Progenitor cell of endocrine pancreas (in vitro differentiated cells): ENCODE measurements at regions not wholly inside any gene's neighbourhood (a gene's known extent, or its start where the extent isn't known, plus 50 kb on each side); places are given as distances from the start of the nearest gene placed in this dataset.

Experiments used
- DNase-seq: peaks from one replicate; pipeline ENCODE4 v3.0.0; 2021; ENCODE audit warnings: low spot score; ENCODE audit not compliant: unreplicated experiment
- H3K27ac Mint-ChIP-seq: 2 replicates; pipeline ENCODE4 v1.8.0; 2021; ENCODE audit warnings: mild to moderate bottlenecking, moderate library complexity, mixed read lengths
- H3K27me3 Mint-ChIP-seq: 2 replicates; pipeline ENCODE4 v1.8.0; 2021; ENCODE audit warnings: mixed read lengths
- H3K36me3 Mint-ChIP-seq: 2 replicates; pipeline ENCODE4 v1.8.0; 2022; ENCODE audit warnings: mixed read lengths; ENCODE audit not compliant: insufficient read depth
- H3K4me1 Mint-ChIP-seq: 2 replicates; pipeline ENCODE4 v1.8.0; 2021; ENCODE audit warnings: low read depth, mixed read lengths
- H3K4me3 Mint-ChIP-seq: 2 replicates; pipeline ENCODE4 v1.8.0; 2021; ENCODE audit warnings: low read depth, mild to moderate bottlenecking, moderate library complexity, mixed read lengths
- H3K9me3 Mint-ChIP-seq: 2 replicates; pipeline ENCODE4 v1.8.0; 2021; ENCODE audit warnings: low read depth, mixed read lengths
- TF ChIP-seq, protein P1 (sequence below): fragments of 200-600 bp; sonication (generic); IDR thresholded peaks from one replicate; pipeline ENCODE4 v1.5.0; 2021; ENCODE audit warnings: antibody characterized with exemption, mild to moderate bottlenecking; ENCODE audit not compliant: unreplicated experiment

DNA sequence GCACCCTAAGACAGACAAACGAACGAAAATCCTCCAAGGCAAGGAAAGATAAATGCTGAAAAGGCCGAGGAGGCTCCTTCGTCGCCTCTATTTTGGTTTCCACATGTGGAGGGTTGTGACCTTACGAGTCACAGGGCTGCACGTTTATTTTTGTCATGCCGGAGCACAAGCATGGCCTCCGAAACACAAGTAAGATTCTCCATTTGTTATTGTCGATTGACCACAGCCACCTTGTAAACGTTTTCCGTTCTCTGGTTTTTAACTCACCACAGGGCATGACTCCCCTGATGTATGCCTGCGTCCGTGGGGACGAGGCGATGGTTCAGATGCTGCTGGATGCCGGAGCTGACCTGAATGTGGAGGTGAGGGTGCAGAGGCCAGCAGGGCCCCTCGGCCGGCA is 73.1 kb upstream of the PWP1 start:
- peaks cover 5% of the 10 kb centered on the region for H3K4me1 Mint-ChIP-seq
- no peaks in the 10 kb centered on the region for H3K36me3 Mint-ChIP-seq
- H3K4me3 Mint-ChIP-seq = no peak overlapping the region
- H3K27me3 Mint-ChIP-seq = peaks cover 3% of the 10 kb centered on the region
- H3K27ac Mint-ChIP-seq = no peak overlapping the region
- no peaks in the 10 kb centered on the region for H3K9me3 Mint-ChIP-seq
- no peak for DNase-seq
- TF ChIP-seq, protein P1, sequence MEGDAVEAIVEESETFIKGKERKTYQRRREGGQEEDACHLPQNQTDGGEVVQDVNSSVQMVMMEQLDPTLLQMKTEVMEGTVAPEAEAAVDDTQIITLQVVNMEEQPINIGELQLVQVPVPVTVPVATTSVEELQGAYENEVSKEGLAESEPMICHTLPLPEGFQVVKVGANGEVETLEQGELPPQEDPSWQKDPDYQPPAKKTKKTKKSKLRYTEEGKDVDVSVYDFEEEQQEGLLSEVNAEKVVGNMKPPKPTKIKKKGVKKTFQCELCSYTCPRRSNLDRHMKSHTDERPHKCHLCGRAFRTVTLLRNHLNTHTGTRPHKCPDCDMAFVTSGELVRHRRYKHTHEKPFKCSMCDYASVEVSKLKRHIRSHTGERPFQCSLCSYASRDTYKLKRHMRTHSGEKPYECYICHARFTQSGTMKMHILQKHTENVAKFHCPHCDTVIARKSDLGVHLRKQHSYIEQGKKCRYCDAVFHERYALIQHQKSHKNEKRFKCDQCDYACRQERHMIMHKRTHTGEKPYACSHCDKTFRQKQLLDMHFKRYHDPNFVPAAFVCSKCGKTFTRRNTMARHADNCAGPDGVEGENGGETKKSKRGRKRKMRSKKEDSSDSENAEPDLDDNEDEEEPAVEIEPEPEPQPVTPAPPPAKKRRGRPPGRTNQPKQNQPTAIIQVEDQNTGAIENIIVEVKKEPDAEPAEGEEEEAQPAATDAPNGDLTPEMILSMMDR = no peak

DNA sequence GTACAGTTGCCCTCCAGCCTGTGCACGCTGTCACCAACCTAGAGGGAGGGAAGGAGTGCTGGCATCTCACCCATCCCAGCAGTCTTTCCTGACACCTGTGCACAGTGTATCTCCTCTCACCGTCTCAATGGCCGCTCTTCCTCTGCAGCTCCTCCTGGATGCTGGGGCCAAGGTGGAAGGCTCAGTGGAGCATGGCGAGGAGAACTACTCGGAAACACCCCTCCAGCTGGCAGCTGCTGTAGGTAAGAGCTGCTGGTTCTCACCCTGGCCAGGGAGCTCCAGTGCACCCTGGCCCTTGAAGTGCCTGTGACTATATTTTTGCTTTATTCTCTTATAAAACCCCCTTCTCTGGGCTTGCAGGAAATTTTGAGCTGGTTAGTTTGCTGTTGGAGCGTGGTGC is 68.7 kb upstream of the PWP1 start:
- DNase-seq = no peak
- Mint-ChIP-seq H3K4me1 (no peaks in the 10 kb centered on the region), H3K4me3 (no peak overlapping the region), H3K9me3 (no peaks in the 10 kb centered on the region), H3K36me3 (no peaks in the 10 kb centered on the region), H3K27ac (no peak overlapping the region), H3K27me3 (peaks cover 3% of the 10 kb centered on the region)
- TF ChIP-seq, protein P1 = no peak

DNA sequence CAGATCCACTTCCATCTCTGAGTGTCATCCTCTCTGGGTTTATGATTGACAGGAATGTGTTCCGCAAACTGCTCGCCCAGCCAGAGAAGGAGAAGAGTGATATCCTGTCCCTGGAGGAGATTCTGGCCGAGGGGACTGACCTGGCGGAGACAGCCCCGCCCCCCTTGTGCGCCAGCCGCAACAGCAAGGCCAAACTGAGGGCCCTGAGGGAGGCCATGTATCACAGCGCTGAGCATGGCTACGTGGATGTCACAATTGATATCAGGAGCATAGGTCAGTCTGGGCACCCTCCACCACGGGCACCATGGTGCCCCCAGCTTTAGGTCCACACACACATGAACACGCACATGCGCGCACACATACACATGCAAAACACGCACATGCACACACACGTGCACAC is 67.5 kb upstream of the PWP1 start:
- Mint-ChIP-seq H3K36me3 (no peaks in the 10 kb centered on the region), H3K27ac (no peak overlapping the region), H3K9me3 (no peaks in the 10 kb centered on the region), H3K27me3 (peaks cover 3% of the 10 kb centered on the region), H3K4me1 (no peaks in the 10 kb centered on the region), H3K4me3 (no peak overlapping the region)
- TF ChIP-seq, protein P1 = no peak
- DNase-seq = no peak

DNA sequence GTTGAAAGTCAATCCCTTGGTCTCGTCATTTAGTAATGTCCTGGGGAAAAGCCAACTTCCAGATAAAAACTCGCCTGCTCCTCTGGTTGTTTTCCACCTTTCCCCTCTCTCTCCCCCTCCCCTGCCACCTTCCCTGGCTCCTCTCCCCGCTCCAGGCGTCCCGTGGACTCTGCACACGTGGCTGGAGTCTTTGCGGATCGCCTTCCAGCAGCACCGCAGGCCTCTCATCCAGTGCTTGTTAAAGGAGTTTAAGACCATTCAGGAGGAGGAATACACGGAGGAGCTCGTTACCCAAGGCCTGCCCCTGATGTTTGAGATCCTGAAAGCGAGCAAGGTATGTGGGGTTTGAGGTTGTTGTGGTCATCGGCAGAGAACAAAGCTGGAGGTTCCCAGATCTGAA is 65.8 kb upstream of the PWP1 start:
- Mint-ChIP-seq H3K27me3 (peaks cover 2% of the 10 kb centered on the region), H3K4me3 (no peak overlapping the region), H3K27ac (no peak overlapping the region), H3K9me3 (peaks cover 7% of the 10 kb centered on the region), H3K36me3 (no peaks in the 10 kb centered on the region), H3K4me1 (no peaks in the 10 kb centered on the region)
- TF ChIP-seq, protein P1 = no peak
- no peak for DNase-seq

DNA sequence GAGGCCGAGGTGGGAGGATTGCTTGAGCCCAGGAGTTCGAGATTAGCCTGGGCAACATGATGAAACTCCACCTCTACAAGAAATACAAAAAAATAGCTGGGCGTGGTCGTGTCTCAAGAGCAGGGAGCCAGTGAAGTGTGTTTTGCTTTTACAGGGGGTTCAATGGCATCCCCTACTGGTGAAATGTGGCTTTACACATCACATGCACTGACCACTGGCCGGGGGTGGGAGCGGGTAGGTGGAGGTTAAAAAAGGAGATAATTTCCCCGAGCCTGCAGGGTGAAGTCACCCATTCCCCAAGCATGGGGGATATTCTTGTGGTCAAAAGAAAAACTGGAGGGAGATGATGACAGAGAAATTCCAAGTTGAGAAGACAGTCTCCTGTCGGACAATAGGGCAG is 63.6 kb upstream of the PWP1 start:
- H3K27me3 Mint-ChIP-seq = no peaks in the 10 kb centered on the region
- peaks cover 12% of the 10 kb centered on the region for H3K9me3 Mint-ChIP-seq
- H3K4me3 Mint-ChIP-seq = no peak overlapping the region
- no peak for DNase-seq
- no peaks in the 10 kb centered on the region for H3K4me1 Mint-ChIP-seq
- no peak overlapping the region for H3K27ac Mint-ChIP-seq
- TF ChIP-seq, protein P1 = peak; percentile 41
- H3K36me3 Mint-ChIP-seq = peaks cover 3% of the 10 kb centered on the region
